Kidney (tissue), 13 donors: ENCODE measurements at regions not wholly inside any gene's neighbourhood (a gene's known extent, or its start where the extent isn't known, plus 50 kb on each side); places are given as distances from the start of the nearest gene placed in this dataset.

Experiments
- DNase-seq, 5 donors: peaks; one replicate each; pipeline ENCODE4 v3.0.0-alpha.2; 2013 to 2020
- FAIRE-seq: peaks from 2 replicates; lab custom pipeline; 2012; peaks lifted over from hg19 to GRCh38; lab: Jason Lieb, UNC
- H3K27ac ChIP-seq, 2 donors: one replicate each; pipeline ENCODE4 v1.7.0; 2013; ENCODE audit warnings: low read depth in 2 of 2, low read length in 2 of 2, inconsistent platforms in 1 of 2
- H3K27me3 ChIP-seq: one replicate; pipeline ENCODE4 v1.7.1; 2013; ENCODE audit warnings: low read length, inconsistent platforms; ENCODE audit not compliant: control insufficient read depth, insufficient read depth
- H3K36me3 ChIP-seq, 3 donors: one replicate each; pipeline versions ENCODE4 v1.7.0 to v1.7.1; 2013; ENCODE audit warnings: low read length in 3 of 3, control low read depth in 1 of 3, inconsistent platforms in 1 of 3; ENCODE audit not compliant: insufficient read depth in 3 of 3, control insufficient read depth in 2 of 3
- H3K4me1 ChIP-seq, 3 donors: one replicate each; pipeline versions ENCODE4 v1.7.0 to v1.7.1; 2013; ENCODE audit warnings: low read length in 3 of 3, inconsistent platforms in 1 of 3, low read depth in 1 of 3; ENCODE audit not compliant: control insufficient read depth in 2 of 3, insufficient read depth in 2 of 3
- H3K4me3 ChIP-seq, 3 donors: one replicate each; pipeline versions ENCODE4 v1.7.0 to v1.8.1; 2013; ENCODE audit warnings: low read length in 3 of 3, control low read depth in 1 of 3, inconsistent platforms in 1 of 3
- H3K9ac ChIP-seq, 3 donors: one replicate each; pipeline versions ENCODE4 v1.7.0 to v1.7.1; 2013; ENCODE audit warnings: low read length in 3 of 3, control low read depth in 1 of 3, inconsistent platforms in 1 of 3
- H3K9me3 ChIP-seq, 3 donors: one replicate each; pipeline versions ENCODE4 v1.7.0 to v1.7.1; 2013; ENCODE audit warnings: low read length in 3 of 3, control low read depth in 1 of 3, inconsistent platforms in 1 of 3; ENCODE audit not compliant: control insufficient read depth in 2 of 3, insufficient read depth in 1 of 3
- intact Hi-C: fragments of 100-400 bp; cut with DNase I; formaldehyde crosslinking; loops from one replicate; pipeline ENCODE4 v1.11.1; 2022
- TF ChIP-seq, protein P1 (sequence below): IDR thresholded peaks from 3 replicates; pipeline ENCODE4 v1.5.1; 2012; ENCODE audit warnings: mild to moderate bottlenecking, moderate library complexity, borderline replicate concordance; ENCODE audit not compliant: insufficient read depth; ENCODE audit errors: extremely low read depth
- donor health status: control.
- donor health status: control.
- donor health status: control.
- donor health status: control.
- donor health status: control.
- donor health status: DM: yes; HTN: yes; CAD: no.
- donor health status: Normal renal cell carcinoma (clear cell type).

DNA sequence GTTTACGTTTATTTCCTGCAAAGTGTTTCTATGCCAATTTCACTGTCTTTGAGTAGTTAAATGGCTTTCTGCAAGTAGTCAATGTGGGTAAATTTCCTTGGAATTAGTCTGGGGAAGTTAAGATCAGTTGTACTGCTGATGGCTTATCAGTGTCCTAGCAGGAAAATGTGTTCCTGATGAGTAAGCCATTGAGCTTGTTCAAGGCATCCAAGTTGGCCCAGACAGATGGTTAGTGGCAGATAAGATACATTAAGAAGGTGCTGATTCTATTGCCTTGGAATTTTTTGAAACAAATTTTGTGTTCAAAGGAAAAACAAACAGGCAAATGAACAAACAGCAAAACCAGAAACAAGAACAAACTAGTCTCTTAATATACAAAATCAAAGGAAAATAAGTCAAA is 258.4 kb downstream of the MAP2K6 start:
- intact Hi-C loops, result no loop called here
- Histone ChIP-seq H3K4me3 (no peak overlapping the region), H3K9me3 (no peaks in the 10 kb centered on the region), H3K4me1 (no peaks in the 10 kb centered on the region), H3K27ac (no peak overlapping the region), H3K9ac (no peak overlapping the region), H3K36me3 (no peaks in the 10 kb centered on the region), H3K27me3 (no peaks in the 10 kb centered on the region)
- TF ChIP-seq, protein P1, sequence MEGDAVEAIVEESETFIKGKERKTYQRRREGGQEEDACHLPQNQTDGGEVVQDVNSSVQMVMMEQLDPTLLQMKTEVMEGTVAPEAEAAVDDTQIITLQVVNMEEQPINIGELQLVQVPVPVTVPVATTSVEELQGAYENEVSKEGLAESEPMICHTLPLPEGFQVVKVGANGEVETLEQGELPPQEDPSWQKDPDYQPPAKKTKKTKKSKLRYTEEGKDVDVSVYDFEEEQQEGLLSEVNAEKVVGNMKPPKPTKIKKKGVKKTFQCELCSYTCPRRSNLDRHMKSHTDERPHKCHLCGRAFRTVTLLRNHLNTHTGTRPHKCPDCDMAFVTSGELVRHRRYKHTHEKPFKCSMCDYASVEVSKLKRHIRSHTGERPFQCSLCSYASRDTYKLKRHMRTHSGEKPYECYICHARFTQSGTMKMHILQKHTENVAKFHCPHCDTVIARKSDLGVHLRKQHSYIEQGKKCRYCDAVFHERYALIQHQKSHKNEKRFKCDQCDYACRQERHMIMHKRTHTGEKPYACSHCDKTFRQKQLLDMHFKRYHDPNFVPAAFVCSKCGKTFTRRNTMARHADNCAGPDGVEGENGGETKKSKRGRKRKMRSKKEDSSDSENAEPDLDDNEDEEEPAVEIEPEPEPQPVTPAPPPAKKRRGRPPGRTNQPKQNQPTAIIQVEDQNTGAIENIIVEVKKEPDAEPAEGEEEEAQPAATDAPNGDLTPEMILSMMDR, result no peak
- FAIRE-seq, result no peak
- no peak for DNase-seq

DNA sequence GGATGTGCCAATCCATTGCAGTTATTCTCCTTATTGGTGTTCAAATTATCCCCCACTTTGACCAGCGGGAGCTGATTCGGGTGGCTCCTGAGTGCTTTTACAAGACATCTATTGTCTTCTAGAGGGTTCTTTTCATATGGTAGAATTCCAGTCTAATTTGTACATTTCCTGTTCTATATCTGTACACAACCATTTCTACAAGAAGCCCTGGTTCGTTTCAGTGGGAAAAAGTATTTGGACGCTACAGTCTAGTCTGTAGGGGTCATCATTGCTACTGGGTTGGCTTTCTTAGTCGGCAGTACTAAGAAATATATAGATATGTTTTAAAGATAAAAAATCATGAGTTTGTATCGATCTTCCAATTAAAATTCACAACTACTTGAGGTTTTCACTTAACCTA is 262.6 kb downstream of the MAP2K6 start:
- TF ChIP-seq, protein P1, result peak; percentile 8
- Histone ChIP-seq H3K4me1 (no peaks in the 10 kb centered on the region), H3K9me3 (no peaks in the 10 kb centered on the region), H3K9ac (no peak overlapping the region), H3K4me3 (no peak overlapping the region), H3K36me3 (no peaks in the 10 kb centered on the region), H3K27me3 (no peaks in the 10 kb centered on the region), H3K27ac (no peak overlapping the region)
- FAIRE-seq, result no peak
- intact Hi-C loops, result no loop called here
- peak in 1 of 5 donors; percentile 4 for DNase-seq

DNA sequence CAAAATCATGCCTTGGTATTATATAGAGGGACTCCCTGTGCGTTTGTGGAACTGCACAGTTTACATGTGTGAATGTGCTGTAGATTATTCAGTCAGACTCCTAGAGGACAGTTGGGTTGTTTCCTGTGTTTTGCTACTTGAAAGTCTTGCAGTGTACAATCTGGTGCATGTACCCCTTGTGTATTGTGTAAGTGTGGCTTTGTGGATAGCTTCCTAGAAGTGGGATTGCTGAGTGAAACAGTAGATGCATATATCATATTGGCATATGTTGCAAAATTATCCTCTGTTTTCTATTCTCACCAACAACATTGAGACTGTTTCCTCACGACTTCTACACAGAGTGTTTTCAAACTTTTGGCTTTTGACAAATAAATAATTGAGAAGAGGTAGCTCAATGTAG is 263.7 kb downstream of the MAP2K6 start:
- no peaks in the 10 kb centered on the region for H3K27me3 ChIP-seq
- TF ChIP-seq, protein P1, result no peak
- no peaks in the 10 kb centered on the region for H3K9me3 ChIP-seq
- DNase-seq, result no peak
- H3K27ac ChIP-seq, result no peak overlapping the region
- H3K9ac ChIP-seq, result no peak overlapping the region
- no peaks in the 10 kb centered on the region for H3K36me3 ChIP-seq
- intact Hi-C loops, result no loop called here
- no peak overlapping the region for H3K4me3 ChIP-seq
- H3K4me1 ChIP-seq, result no peaks in the 10 kb centered on the region
- no peak for FAIRE-seq

DNA sequence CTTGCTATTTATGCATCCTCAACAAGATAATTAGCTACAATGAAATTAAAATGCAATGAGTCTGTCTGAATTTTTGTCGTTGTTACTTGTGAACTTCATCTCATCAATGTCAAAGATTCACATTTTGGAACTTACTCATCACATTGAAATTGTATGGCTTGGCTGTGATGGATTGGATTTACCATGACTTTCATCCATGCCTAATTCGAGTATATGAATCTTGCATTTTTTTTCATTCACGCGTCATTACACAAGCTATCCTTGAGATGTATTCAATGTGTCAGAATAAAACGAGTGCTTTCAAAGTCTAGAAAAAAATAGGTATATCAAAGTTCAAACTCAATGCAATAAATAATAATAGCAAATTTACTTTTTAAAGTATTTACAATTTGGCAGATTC is 265.3 kb downstream of the MAP2K6 start:
- Histone ChIP-seq H3K4me1 (no peaks in the 10 kb centered on the region), H3K27me3 (no peaks in the 10 kb centered on the region), H3K36me3 (no peaks in the 10 kb centered on the region), H3K4me3 (no peak overlapping the region), H3K9ac (no peak overlapping the region), H3K9me3 (no peaks in the 10 kb centered on the region), H3K27ac (no peak overlapping the region)
- DNase-seq (no peak), FAIRE-seq (no peak)
- intact Hi-C loops, result no loop called here
- TF ChIP-seq, protein P1, result no peak
